Inferior parietal cortex (tissue), 1 donor: ENCODE measurements at regions not wholly inside any gene's neighbourhood (a gene's known extent, or its start where the extent isn't known, plus 50 kb on each side); places are given as distances from the start of the nearest gene placed in this dataset.

Experiments
- DNase-seq: peaks from one replicate; pipeline ENCODE4 v3.0.0-alpha.2; 2016; ENCODE audit errors: extremely low spot score

DNA sequence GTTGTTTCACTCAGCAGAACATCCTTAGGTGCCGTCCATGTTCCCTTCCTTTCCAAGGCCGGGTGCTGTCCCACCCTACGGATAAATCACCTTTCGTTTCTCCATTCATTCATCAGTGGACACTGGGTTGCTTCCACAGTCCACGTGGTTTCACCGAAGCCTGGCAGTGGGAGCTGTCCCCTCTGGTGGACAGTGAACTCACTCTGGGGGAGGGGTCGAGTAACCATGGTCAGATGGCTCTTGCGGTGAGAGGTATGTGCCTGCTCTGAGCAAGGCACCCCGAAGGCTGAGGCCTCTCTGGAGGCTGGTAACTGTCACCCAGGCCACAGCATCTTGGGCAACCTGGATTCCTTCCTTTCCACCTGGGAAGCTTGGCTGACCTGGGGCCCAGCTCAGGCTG lies 61.5 kb upstream of the TWIST2 start:
- no peak for DNase-seq

DNA sequence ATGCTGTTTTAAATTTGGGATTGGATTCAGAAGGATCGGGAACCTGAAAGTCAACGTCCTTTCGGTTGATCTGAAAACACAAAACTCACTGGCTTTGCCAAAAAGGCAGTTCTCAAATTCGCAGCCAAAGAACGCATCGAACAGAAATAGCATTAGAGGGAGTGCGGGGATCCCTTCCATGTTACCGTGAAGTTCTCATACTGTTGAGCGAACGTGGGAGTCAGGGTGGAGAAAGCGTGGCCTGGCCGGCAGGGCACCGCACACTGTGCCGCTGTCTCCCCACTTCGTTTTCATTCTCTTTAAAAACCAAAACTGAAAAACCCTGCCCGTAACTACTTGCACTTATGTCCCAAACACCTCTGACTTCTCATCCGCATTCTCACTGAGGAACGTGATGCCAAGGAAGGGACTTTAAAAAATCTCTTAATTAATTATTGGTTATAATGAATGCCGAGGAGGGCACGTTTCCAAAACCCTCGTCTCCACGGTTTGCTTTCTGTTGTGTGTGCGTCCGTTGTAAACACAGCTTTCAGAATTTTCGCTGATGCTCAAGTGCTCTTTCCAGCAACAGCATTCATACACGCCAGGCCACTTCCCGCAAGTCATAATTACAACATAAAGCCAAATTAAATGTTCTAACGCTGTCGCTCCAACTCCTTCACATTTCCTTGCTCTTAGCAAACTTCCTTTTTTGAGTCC lies 60.9 kb upstream of the TWIST2 start:
- DNase-seq, result no peak

DNA sequence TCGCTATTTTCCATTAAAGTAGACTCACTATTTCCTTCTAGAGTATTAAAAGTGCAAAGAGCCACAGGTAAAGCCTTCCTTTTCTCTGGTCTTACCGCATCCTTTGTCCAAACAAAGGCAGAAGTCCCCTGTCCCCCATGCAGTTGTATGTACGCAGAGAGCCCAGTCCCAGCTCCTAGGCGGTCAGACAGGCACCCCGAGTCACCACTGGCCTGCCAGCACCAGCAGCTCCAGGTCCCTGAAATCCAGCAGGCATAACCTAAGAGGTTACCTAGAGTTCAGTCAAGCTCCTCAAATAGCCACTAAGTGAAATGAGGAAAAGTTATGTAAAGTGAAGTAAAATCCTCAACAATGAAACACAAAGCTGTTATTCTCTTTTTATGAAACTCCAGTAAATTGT lies 60.4 kb upstream of the TWIST2 start:
- DNase-seq, result no peak

DNA sequence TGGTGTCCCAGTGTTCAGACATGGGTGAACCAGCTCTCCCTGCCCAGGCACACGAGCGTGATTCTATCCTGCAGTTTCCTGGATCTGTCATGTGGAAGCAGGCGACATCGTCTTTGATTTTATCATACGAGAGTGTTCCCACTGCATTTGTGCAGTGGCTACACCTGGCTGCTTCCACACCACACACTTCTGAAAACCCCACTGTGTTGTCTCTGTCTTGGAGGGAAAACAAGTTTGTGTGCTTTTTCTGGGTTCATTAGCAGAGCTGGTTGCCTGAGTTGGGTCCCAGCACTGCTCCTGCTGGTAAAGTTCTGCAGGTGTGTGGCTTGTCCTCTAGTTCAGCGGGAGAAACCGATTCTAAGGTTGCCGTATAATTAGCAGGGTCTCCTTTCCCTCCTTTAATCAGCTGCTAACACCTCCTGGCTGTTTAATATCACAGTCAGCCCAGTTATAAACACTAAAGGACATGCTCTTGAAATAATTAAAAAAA lies 58.5 kb upstream of the TWIST2 start:
- DNase-seq, result no peak

DNA sequence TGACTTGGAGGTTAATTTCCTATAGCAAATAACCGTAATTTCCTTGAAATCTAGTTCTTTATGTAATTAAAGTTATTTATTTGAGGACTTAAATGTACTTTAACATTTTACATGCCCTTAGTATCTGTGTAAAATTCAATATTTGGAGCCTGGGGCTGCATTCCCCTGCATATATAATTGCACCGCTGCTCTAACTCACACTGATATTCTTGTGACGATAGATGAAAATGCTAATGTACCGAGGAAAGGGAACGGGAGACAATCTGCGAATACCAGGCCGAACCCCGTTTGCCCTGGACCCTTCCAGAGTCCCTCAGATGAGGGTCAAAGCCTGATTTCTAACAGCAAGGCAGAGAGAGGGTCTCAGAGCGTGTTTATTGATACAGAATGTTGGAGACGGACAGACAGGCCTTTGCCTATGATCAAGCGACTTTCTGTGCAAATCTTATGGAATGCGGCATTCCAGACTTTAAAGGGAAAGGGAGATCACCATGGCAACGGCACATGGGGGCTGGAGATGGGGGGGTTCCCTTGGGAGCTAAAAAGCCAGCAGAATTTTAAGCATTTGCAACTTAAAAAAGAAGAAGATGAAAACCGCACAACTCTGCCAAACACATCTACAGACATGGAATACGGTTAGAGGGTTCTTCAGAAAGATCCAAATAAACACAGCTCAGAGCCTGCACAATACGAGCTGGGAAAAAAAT lies 57.6 kb upstream of the TWIST2 start:
- peak; percentile 22 for DNase-seq

DNA sequence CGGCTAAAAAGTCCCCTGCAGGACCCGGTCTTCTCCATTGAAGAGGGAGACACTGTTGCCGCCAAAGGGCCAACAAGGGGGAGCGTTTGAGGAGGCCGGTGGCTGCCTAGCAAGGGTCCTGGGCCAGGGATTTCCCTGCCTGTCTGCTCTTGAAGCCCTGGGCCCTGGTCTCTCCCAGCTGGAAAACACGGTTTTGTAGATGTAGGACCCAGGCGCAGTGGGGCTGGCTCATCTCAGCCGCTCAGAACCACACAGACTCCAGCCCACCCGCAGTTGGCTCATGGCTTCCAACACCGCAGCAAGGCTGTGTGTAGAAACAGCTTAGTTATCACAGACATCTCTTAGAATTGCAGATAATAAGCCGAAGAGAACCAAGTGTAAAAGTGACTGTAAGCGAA lies 57.1 kb upstream of the TWIST2 start:
- peak; percentile 18 for DNase-seq

DNA sequence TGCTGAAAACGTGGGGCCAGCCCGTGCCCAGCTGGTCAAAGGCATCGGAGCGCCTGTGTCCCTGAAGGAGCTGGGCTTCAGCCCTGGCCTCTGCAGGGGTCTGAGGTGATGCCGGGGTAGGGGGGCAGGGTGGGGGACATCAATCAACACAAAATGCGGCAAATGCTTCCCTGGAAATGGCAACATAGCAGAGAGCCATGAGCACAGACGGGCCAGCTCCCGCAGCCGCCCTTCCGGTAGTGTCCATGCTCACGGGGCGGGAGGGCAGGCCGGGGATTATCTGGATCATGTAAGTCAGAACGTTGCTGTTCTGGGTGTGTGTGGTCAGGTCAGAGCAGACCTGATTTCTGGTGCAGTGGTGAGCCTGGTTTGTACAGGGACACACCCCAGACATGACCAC lies 56.5 kb upstream of the TWIST2 start:
- no peak for DNase-seq

DNA sequence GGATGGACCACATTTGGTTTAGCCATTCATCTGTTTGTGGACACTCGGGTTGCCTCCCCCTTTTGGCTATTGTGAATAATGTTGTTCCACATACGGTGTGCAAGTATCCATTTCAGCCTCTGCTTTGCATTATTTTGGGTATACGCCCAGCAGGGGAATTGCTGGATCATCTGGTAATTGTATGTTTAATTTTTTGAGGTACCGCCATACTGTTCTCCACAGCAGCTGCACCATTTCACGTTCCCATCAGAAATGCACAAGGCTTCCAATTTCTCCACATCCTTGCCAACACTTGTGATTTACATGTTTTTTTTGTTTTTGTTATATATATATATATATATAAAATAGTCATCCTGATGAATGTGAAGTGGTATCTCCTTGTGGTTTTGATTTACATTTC lies 54.6 kb upstream of the TWIST2 start:
- DNase-seq, result no peak

DNA sequence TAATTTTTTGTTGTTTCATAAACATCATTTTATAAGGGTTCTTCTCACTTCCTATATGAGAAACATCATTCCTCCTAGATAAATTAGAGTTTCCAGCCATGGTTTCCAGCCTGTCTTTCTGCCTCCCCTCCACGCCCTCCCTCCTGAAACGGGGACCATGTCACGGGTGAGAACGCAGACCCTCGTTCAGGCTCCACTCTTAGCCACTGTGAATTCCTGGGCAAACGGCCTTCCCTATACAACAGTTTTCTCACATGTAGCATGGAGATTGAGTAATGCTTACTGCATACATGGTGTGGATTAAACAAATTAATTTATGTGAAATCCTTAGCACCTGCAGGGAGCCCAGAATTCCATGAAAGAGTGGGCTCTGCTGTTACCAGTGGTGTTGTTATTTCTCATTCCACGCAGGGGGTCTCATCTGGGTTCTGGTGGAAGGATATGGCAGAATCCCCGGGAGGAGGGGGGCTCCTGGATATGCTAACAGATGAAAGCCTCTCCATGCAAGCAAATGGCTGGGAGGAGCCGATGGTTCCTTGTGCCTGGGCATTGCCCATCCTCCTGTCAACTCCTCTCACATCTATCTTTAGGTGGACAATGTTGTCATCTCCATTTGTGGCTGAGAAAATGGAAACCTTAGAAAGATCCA lies 54.0 kb upstream of the TWIST2 start:
- no peak for DNase-seq

DNA sequence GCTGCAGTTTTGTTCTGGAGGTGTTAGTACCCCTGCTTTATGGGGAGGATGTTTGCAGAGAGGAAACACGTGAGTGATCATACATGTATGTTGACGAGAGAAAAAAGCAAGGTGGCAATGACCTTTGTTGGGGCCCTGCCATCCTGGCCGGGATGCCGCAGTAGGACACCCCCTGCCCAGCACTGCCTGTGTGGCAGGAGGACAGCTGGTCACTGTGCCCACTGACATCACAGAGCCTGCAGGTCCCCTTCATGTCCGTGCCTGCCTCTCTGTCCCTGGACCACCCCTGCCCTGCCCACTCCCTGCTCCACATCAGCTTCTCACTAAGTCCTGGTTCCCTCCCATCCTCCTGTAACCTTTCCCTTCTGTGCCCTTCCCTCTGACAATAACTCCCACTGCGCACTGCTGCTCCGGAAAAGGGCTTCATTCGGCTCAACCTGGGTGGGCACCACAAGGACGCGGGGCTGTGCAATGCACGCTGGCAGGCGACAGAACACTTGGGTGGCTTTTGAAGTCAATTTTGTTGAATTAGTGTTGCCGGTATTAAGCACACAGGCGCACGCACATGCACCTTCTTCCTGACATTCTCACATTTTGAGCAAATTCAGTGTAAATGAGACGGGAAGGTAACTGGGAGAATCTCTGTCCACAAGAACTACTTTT lies 51.5 kb upstream of the TWIST2 start:
- no peak for DNase-seq

DNA sequence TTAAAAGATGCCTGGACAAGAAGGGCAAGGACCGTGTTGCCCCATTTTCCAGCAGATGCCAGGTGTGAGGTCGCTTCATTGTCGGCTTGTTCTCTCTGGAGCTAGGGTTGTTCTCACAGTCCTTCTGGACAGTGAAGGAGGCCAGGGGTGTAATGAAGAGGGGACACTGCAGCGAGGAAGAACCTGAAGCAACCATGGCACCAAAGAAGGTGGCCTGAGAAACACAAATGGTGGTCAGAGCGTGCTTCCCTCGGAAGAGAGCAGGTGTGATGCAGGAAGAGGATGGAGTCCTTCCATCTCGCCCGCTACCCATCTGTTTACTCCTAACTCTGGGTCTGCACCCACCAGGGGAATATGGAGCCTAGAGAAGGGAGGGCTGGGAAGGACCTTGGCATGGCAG lies 50.3 kb upstream of the TWIST2 start:
- no peak for DNase-seq
